ENCODE measurements at regions not wholly inside any gene's neighbourhood (a gene's known extent, or its start where the extent isn't known, plus 50 kb on each side); places are given as distances from the start of the nearest gene placed in this dataset.

GRCh38 chr5:11998397-11998796 is 94.2 kb upstream of the CTNND2 start:
- no peak for TF ChIP-seq SUZ12 (IDR thresholded peaks at IDR 0.05; ENCODE audit: extremely low read depth, insufficient read depth, insufficient read length)
- no peak for TF ChIP-seq YY1 (IDR thresholded peaks at IDR 0.05; ENCODE audit: insufficient read depth, insufficient read length)
- TF ChIP-seq ZNF274 (IDR thresholded peaks at IDR 0.05; ENCODE audit: low read depth, low read length): no peak
- Histone ChIP-seq H3K9ac (ENCODE audit: insufficient read length, low read depth) (no peak overlapping the region), H3K27me3 (ENCODE audit: insufficient read depth, insufficient read length) (no peaks in the 10 kb centered on the region), H3K36me3 (ENCODE audit: insufficient read depth, insufficient read length, low read length) (no peaks in the 10 kb centered on the region), H3K4me1 (ENCODE audit: insufficient read depth, insufficient read length) (no peaks in the 10 kb centered on the region), H3K9me3 (ENCODE audit: insufficient read depth, low read length) (no peaks in the 10 kb centered on the region), H3K4me3 (ENCODE audit: insufficient read length, low read depth) (no peak overlapping the region)
- DNase-seq (ENCODE audit: low read depth, low spot score): no peak

- Histone ChIP-seq H3K4me1 (ENCODE audit: insufficient read depth, insufficient read length) (no peaks in the 10 kb centered on the region), H3K4me3 (ENCODE audit: insufficient read length, low read depth) (no peak overlapping the region), H3K36me3 (ENCODE audit: insufficient read depth, insufficient read length, low read length) (no peaks in the 10 kb centered on the region), H3K9me3 (ENCODE audit: insufficient read depth, low read length) (no peaks in the 10 kb centered on the region), H3K27me3 (ENCODE audit: insufficient read depth, insufficient read length) (no peaks in the 10 kb centered on the region), H3K9ac (ENCODE audit: insufficient read length, low read depth) (no peak overlapping the region)
- TF ChIP-seq SUZ12 (IDR thresholded peaks at IDR 0.05; ENCODE audit: extremely low read depth, insufficient read depth, insufficient read length) (no peak), ZNF274 (IDR thresholded peaks at IDR 0.05; ENCODE audit: low read depth, low read length) (no peak), YY1 (IDR thresholded peaks at IDR 0.05; ENCODE audit: insufficient read depth, insufficient read length) (no peak)
- no peak for DNase-seq (ENCODE audit: low read depth, low spot score)
These were observed 93.7 kb upstream of the CTNND2 start for GRCh38 chr5:11997942-11998341.

DNA sequence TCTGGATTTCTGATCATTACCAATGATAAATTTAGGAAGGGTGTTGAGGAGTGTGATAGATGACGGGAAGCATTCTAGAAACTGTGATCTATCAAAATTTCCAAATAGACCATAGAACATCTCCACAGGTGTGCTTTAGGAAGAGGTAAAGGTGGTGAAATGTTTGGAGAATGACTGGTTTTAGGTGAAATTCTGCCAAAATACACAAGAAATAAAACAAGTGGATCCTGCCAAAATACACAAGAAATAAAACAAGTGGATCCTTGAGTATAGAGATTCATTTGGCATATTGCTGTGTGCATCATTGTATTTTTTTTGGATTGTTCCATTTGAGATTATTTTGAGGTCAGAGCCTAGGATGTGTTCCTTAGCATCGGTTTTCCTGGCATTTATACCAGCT is 88.3 kb upstream of the CTNND2 start:
- no peak overlapping the region for H3K4me3 ChIP-seq (ENCODE audit: insufficient read length, low read depth)
- H3K27me3 ChIP-seq (ENCODE audit: insufficient read depth, insufficient read length): no peaks in the 10 kb centered on the region
- H3K4me1 ChIP-seq (ENCODE audit: insufficient read depth, insufficient read length): no peaks in the 10 kb centered on the region
- no peaks in the 10 kb centered on the region for H3K9me3 ChIP-seq (ENCODE audit: insufficient read depth, low read length)
- H3K9ac ChIP-seq (ENCODE audit: insufficient read length, low read depth): no peak overlapping the region
- DNase-seq (ENCODE audit: low read depth, low spot score): no peak
- TF ChIP-seq SUZ12 (IDR thresholded peaks at IDR 0.05; ENCODE audit: extremely low read depth, insufficient read depth, insufficient read length) (no peak), ZNF274 (IDR thresholded peaks at IDR 0.05; ENCODE audit: low read depth, low read length) (no peak), YY1 (IDR thresholded peaks at IDR 0.05; ENCODE audit: insufficient read depth, insufficient read length) (no peak)
- no peaks in the 10 kb centered on the region for H3K36me3 ChIP-seq (ENCODE audit: insufficient read depth, insufficient read length, low read length)

GRCh38 chr5:11985993-11986392 is 81.7 kb upstream of the CTNND2 start:
- Histone ChIP-seq H3K9me3 (ENCODE audit: insufficient read depth, low read length) (no peaks in the 10 kb centered on the region), H3K4me1 (ENCODE audit: insufficient read depth, insufficient read length) (no peaks in the 10 kb centered on the region), H3K36me3 (ENCODE audit: insufficient read depth, insufficient read length, low read length) (no peaks in the 10 kb centered on the region), H3K4me3 (ENCODE audit: insufficient read length, low read depth) (no peak overlapping the region), H3K27me3 (ENCODE audit: insufficient read depth, insufficient read length) (no peaks in the 10 kb centered on the region), H3K9ac (ENCODE audit: insufficient read length, low read depth) (no peak overlapping the region)
- no peak for DNase-seq (ENCODE audit: low read depth, low spot score)
- TF ChIP-seq SUZ12 (IDR thresholded peaks at IDR 0.05; ENCODE audit: extremely low read depth, insufficient read depth, insufficient read length) (no peak), YY1 (IDR thresholded peaks at IDR 0.05; ENCODE audit: insufficient read depth, insufficient read length) (no peak), ZNF274 (IDR thresholded peaks at IDR 0.05; ENCODE audit: low read depth, low read length) (no peak)

DNA sequence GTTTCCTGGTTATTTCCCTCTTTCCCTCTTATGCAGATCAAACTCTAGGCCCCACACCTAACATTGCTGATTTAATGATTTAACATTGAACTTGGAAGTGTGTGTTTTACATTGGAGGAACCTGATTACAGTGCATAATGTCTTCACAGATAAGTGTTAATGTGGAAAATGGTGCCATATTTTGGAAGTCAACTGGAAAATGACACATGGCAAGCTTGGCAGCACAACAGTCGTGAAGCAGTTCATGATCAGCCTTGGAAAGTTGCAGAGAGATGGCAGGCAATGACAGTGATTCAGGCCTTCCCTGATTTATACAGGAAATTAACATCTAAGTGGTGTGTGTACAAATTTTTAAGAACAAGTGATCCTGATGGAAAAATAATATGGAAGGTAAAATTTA is 80.0 kb upstream of the CTNND2 start:
- Histone ChIP-seq H3K9me3 (ENCODE audit: insufficient read depth, low read length) (no peaks in the 10 kb centered on the region), H3K36me3 (ENCODE audit: insufficient read depth, insufficient read length, low read length) (no peaks in the 10 kb centered on the region), H3K27me3 (ENCODE audit: insufficient read depth, insufficient read length) (no peaks in the 10 kb centered on the region), H3K4me1 (ENCODE audit: insufficient read depth, insufficient read length) (no peaks in the 10 kb centered on the region), H3K9ac (ENCODE audit: insufficient read length, low read depth) (no peak overlapping the region), H3K4me3 (ENCODE audit: insufficient read length, low read depth) (no peak overlapping the region)
- TF ChIP-seq YY1 (IDR thresholded peaks at IDR 0.05; ENCODE audit: insufficient read depth, insufficient read length) (no peak), SUZ12 (IDR thresholded peaks at IDR 0.05; ENCODE audit: extremely low read depth, insufficient read depth, insufficient read length) (no peak), ZNF274 (IDR thresholded peaks at IDR 0.05; ENCODE audit: low read depth, low read length) (no peak)
- no peak for DNase-seq (ENCODE audit: low read depth, low spot score)

GRCh38 chr5:11981986-11982385 is 77.7 kb upstream of the CTNND2 start:
- no peak overlapping the region for H3K4me3 ChIP-seq (ENCODE audit: insufficient read length, low read depth)
- DNase-seq (ENCODE audit: low read depth, low spot score): no peak
- H3K9ac ChIP-seq (ENCODE audit: insufficient read length, low read depth): no peak overlapping the region
- H3K9me3 ChIP-seq (ENCODE audit: insufficient read depth, low read length): no peaks in the 10 kb centered on the region
- no peaks in the 10 kb centered on the region for H3K36me3 ChIP-seq (ENCODE audit: insufficient read depth, insufficient read length, low read length)
- no peaks in the 10 kb centered on the region for H3K27me3 ChIP-seq (ENCODE audit: insufficient read depth, insufficient read length)
- no peak for TF ChIP-seq YY1 (IDR thresholded peaks at IDR 0.05; ENCODE audit: insufficient read depth, insufficient read length)
- TF ChIP-seq SUZ12 (IDR thresholded peaks at IDR 0.05; ENCODE audit: extremely low read depth, insufficient read depth, insufficient read length): no peak
- no peak for TF ChIP-seq ZNF274 (IDR thresholded peaks at IDR 0.05; ENCODE audit: low read depth, low read length)
- no peaks in the 10 kb centered on the region for H3K4me1 ChIP-seq (ENCODE audit: insufficient read depth, insufficient read length)

GRCh38 chr5:11977904-11978303 is 73.7 kb upstream of the CTNND2 start:
- Histone ChIP-seq H3K9me3 (ENCODE audit: insufficient read depth, low read length) (no peaks in the 10 kb centered on the region), H3K4me1 (ENCODE audit: insufficient read depth, insufficient read length) (no peaks in the 10 kb centered on the region), H3K4me3 (ENCODE audit: insufficient read length, low read depth) (no peak overlapping the region), H3K9ac (ENCODE audit: insufficient read length, low read depth) (no peak overlapping the region), H3K27me3 (ENCODE audit: insufficient read depth, insufficient read length) (no peaks in the 10 kb centered on the region), H3K36me3 (ENCODE audit: insufficient read depth, insufficient read length, low read length) (no peaks in the 10 kb centered on the region)
- TF ChIP-seq YY1 (IDR thresholded peaks at IDR 0.05; ENCODE audit: insufficient read depth, insufficient read length) (no peak), ZNF274 (IDR thresholded peaks at IDR 0.05; ENCODE audit: low read depth, low read length) (no peak), SUZ12 (IDR thresholded peaks at IDR 0.05; ENCODE audit: extremely low read depth, insufficient read depth, insufficient read length) (no peak)
- DNase-seq (ENCODE audit: low read depth, low spot score): no peak

- TF ChIP-seq YY1 (IDR thresholded peaks at IDR 0.05; ENCODE audit: insufficient read depth, insufficient read length) (no peak), SUZ12 (IDR thresholded peaks at IDR 0.05; ENCODE audit: extremely low read depth, insufficient read depth, insufficient read length) (no peak), ZNF274 (IDR thresholded peaks at IDR 0.05; ENCODE audit: low read depth, low read length) (no peak)
- Histone ChIP-seq H3K9ac (ENCODE audit: insufficient read length, low read depth) (no peak overlapping the region), H3K27me3 (ENCODE audit: insufficient read depth, insufficient read length) (no peaks in the 10 kb centered on the region), H3K36me3 (ENCODE audit: insufficient read depth, insufficient read length, low read length) (no peaks in the 10 kb centered on the region), H3K9me3 (ENCODE audit: insufficient read depth, low read length) (no peaks in the 10 kb centered on the region), H3K4me3 (ENCODE audit: insufficient read length, low read depth) (no peak overlapping the region), H3K4me1 (ENCODE audit: insufficient read depth, insufficient read length) (no peaks in the 10 kb centered on the region)
- DNase-seq (ENCODE audit: low read depth, low spot score): no peak
These were observed 69.2 kb upstream of the CTNND2 start for GRCh38 chr5:11973469-11973868.

All from NT2/D1 (cell line).